NB4 (cell line): ENCODE measurements at regions not wholly inside any gene's neighbourhood (a gene's known extent, or its start where the extent isn't known, plus 50 kb on each side); places are given as distances from the start of the nearest gene placed in this dataset.

ENCODE experiments used
- DNase-seq: peaks from one replicate; pipeline ENCODE4 v3.0.0; 2010; ENCODE audit warnings: low read depth
- H3K4me3 ChIP-seq: one replicate; pipeline ENCODE4 v1.5.1; 2011; ENCODE audit warnings: mild to moderate bottlenecking, low read depth, low read length, moderate library complexity
- CTCF ChIP-seq: IDR thresholded peaks from one replicate; pipeline ENCODE4 v1.5.1; 2012; ENCODE audit warnings: low read depth, low read length
- MAX ChIP-seq: IDR thresholded peaks from 2 replicates; pipeline ENCODE4 v1.6.1; 2011; ENCODE audit warnings: low read depth, low read length
- MYC ChIP-seq: IDR thresholded peaks from 2 replicates; pipeline ENCODE4 v1.6.1; 2011; ENCODE audit warnings: low read depth, low read length
- POLR2A ChIP-seq: IDR thresholded peaks from 2 replicates; pipeline ENCODE4 v1.6.1; 2011; ENCODE audit warnings: mild to moderate bottlenecking; ENCODE audit not compliant: insufficient read length; ENCODE audit errors: extremely low read depth

GRCh38 chr1:4050998-4051397, 150.9 kb upstream of the C1orf174 start:
- TF ChIP-seq CTCF (no peak), MYC (no peak)

GRCh38 chr1:4052657-4053056, 152.6 kb upstream of the C1orf174 start:
- DNase-seq: no peak
- no peak for TF ChIP-seq POLR2A
- no peak for TF ChIP-seq MYC
- no peak for TF ChIP-seq MAX
- TF ChIP-seq CTCF: no peak
- H3K4me3 ChIP-seq: no peak overlapping the region

More at GRCh38 chr1:4050998-4051397, 150.9 kb upstream of the C1orf174 start:
- DNase-seq: no peak
- no peak overlapping the region for H3K4me3 ChIP-seq

- no peak for DNase-seq
- TF ChIP-seq CTCF (no peak), MAX (no peak), POLR2A (no peak), MYC (no peak)
- no peak overlapping the region for H3K4me3 ChIP-seq
Measured at GRCh38 chr1:4053160-4053748, 153.2 kb upstream of the C1orf174 start.

- TF ChIP-seq MAX (no peak), POLR2A (no peak), MYC (no peak), CTCF (no peak)
- no peak overlapping the region for H3K4me3 ChIP-seq
- no peak for DNase-seq
Measured at GRCh38 chr1:4053774-4054173, 153.7 kb upstream of the C1orf174 start.

GRCh38 chr1:4055294-4055967, 155.4 kb upstream of the C1orf174 start:
- TF ChIP-seq MYC (no peak), POLR2A (no peak), MAX (no peak), CTCF (no peak)

GRCh38 chr1:4056422-4056821, 156.3 kb upstream of the C1orf174 start:
- no peak for DNase-seq
- TF ChIP-seq POLR2A (no peak), MYC (no peak), CTCF (no peak), MAX (no peak)
- H3K4me3 ChIP-seq: no peak overlapping the region

More at GRCh38 chr1:4055294-4055967, 155.4 kb upstream of the C1orf174 start:
- DNase-seq: no peak
- H3K4me3 ChIP-seq: no peak overlapping the region
